HEK293 (cell line): ENCODE measurements at regions not wholly inside any gene's neighbourhood (a gene's known extent, or its start where the extent isn't known, plus 50 kb on each side); places are given as distances from the start of the nearest gene placed in this dataset.

ENCODE experiments used
- CTCF ChIA-PET: fragments of 350-600 bp; formaldehyde crosslinking; extraction: SDS; loops from one replicate; lab custom pipeline; 2021; ENCODE audit warnings: antibody characterized with exemption; lab: Yijun Ruan, JAX
- POLR2A ChIA-PET: fragments of 300-600 bp; formaldehyde crosslinking; extraction: SDS; loops from one replicate; lab custom pipeline; 2020; ENCODE audit warnings: antibody characterized with exemption, inconsistent platforms; lab: Yijun Ruan, JAX
- H3K27ac ChIP-seq: fragments of 200-500 bp; sonication (Bioruptor generic); 2 replicates; pipeline ENCODE4 v1.5.1; 2014; ENCODE audit warnings: low read depth, low read length, control low read depth, inconsistent platforms; ENCODE audit errors: extremely low read depth
- H3K36me3 ChIP-seq, 2 experiments: fragments of 200-500 bp in 1 of 2; sonication (Bioruptor generic) in 1 of 2; 1 replicate in 1 of 2; 2 replicates in 1 of 2; pipeline ENCODE4 v1.5.1; 2014 to 2017; ENCODE audit warnings: inconsistent platforms in 2 of 2, low read length in 2 of 2; ENCODE audit not compliant: control insufficient read depth in 2 of 2, insufficient read depth in 1 of 2
- H3K4me1 ChIP-seq: fragments of 200-500 bp; sonication (Bioruptor generic); 2 replicates; pipeline ENCODE4 v1.5.1; 2014; ENCODE audit warnings: mild to moderate bottlenecking, low read length, inconsistent platforms; ENCODE audit not compliant: control insufficient read depth, insufficient read depth
- H3K4me3 ChIP-seq: 2 replicates; pipeline ENCODE4 v1.5.1; 2011; ENCODE audit warnings: low read depth, mild to moderate bottlenecking, control low read depth, low read length, moderate library complexity
- H3K9me3 ChIP-seq: fragments of 200-500 bp; sonication (Bioruptor generic); 2 replicates; pipeline ENCODE4 v1.5.1; 2014; ENCODE audit warnings: low read depth, low read length, inconsistent platforms; ENCODE audit not compliant: control insufficient read depth, insufficient read depth
- KLF1 ChIP-seq: fragments of 450-650 bp; formaldehyde crosslinking; IDR thresholded peaks from 2 replicates; pipeline ENCODE4 v1.5.1; 2016; ENCODE audit warnings: missing biosample characterization, missing genetic modification characterization
- KLF7 ChIP-seq: fragments of 450-650 bp; formaldehyde crosslinking; IDR thresholded peaks from 2 replicates; pipeline ENCODE4 v1.5.1; 2016; ENCODE audit warnings: missing biosample characterization, missing genetic modification characterization, borderline replicate concordance
- KLF9 ChIP-seq: fragments of 450-650 bp; formaldehyde crosslinking; IDR thresholded peaks from 2 replicates; pipeline ENCODE4 v1.5.1; 2016; ENCODE audit warnings: missing biosample characterization, missing genetic modification characterization, low read depth
- OVOL3 ChIP-seq: fragments of 450-650 bp; formaldehyde crosslinking; IDR thresholded peaks from 2 replicates; pipeline ENCODE4 v1.5.1; 2016; ENCODE audit warnings: missing biosample characterization, missing genetic modification characterization
- ZEB2 ChIP-seq: fragments of 450-650 bp; formaldehyde crosslinking; IDR thresholded peaks from 2 replicates; pipeline ENCODE4 v1.5.1; 2016; ENCODE audit warnings: missing biosample characterization, missing genetic modification characterization
- ZNF146 ChIP-seq: fragments of 450-650 bp; formaldehyde crosslinking; IDR thresholded peaks from 2 replicates; pipeline ENCODE4 v1.5.1; 2016; ENCODE audit warnings: missing biosample characterization, missing genetic modification characterization
- ZNF157 ChIP-seq: fragments of 450-650 bp; formaldehyde crosslinking; IDR thresholded peaks from 2 replicates; pipeline ENCODE4 v1.5.1; 2016; ENCODE audit warnings: missing biosample characterization, missing genetic modification characterization
- ZNF19 ChIP-seq: fragments of 450-650 bp; formaldehyde crosslinking; IDR thresholded peaks from 2 replicates; pipeline ENCODE4; 2016; ENCODE audit warnings: missing biosample characterization, missing genetic modification characterization, low read depth
- ZNF214 ChIP-seq: fragments of 450-650 bp; formaldehyde crosslinking; IDR thresholded peaks from 2 replicates; pipeline ENCODE4 v1.5.1; 2017; ENCODE audit warnings: missing biosample characterization, mild to moderate bottlenecking, missing genetic modification characterization, borderline replicate concordance
- ZNF292 ChIP-seq: fragments of 450-650 bp; formaldehyde crosslinking; IDR thresholded peaks from 2 replicates; pipeline ENCODE4 v1.5.1; 2016; ENCODE audit warnings: low read depth, missing biosample characterization, missing genetic modification characterization, borderline replicate concordance
- ZNF391 ChIP-seq: fragments of 450-650 bp; formaldehyde crosslinking; IDR thresholded peaks from 2 replicates; pipeline ENCODE4 v1.5.1; 2016; ENCODE audit warnings: low read depth, missing biosample characterization, missing genetic modification characterization, borderline replicate concordance
- ZNF394 ChIP-seq: fragments of 450-650 bp; formaldehyde crosslinking; IDR thresholded peaks from 2 replicates; pipeline ENCODE4 v1.5.1; 2016; ENCODE audit warnings: missing biosample characterization, missing genetic modification characterization, mild to moderate bottlenecking, moderate library complexity, borderline replicate concordance
- ZNF416 ChIP-seq: fragments of 450-650 bp; formaldehyde crosslinking; IDR thresholded peaks from 2 replicates; pipeline ENCODE4 v1.5.1; 2016; ENCODE audit warnings: missing biosample characterization, missing genetic modification characterization
- ZNF558 ChIP-seq: fragments of 450-650 bp; formaldehyde crosslinking; IDR thresholded peaks from 2 replicates; pipeline ENCODE4 v1.5.1; 2016; ENCODE audit warnings: missing biosample characterization, missing genetic modification characterization
- ZNF561 ChIP-seq: fragments of 450-650 bp; IDR thresholded peaks from 2 replicates; pipeline ENCODE4 v1.5.1; 2018; ENCODE audit warnings: missing biosample characterization, missing genetic modification characterization, borderline replicate concordance
- ZNF629 ChIP-seq: fragments of 450-650 bp; formaldehyde crosslinking; IDR thresholded peaks from 2 replicates; pipeline ENCODE4 v1.5.1; 2017; ENCODE audit warnings: missing biosample characterization, missing genetic modification characterization
- ZNF670 ChIP-seq: fragments of 450-650 bp; formaldehyde crosslinking; IDR thresholded peaks from 2 replicates; pipeline ENCODE4 v1.5.1; 2016; ENCODE audit warnings: missing biosample characterization, missing genetic modification characterization, low read depth
- ZNF76 ChIP-seq: fragments of 450-650 bp; formaldehyde crosslinking; IDR thresholded peaks from 2 replicates; pipeline ENCODE4; 2016; ENCODE audit warnings: low read depth, missing biosample characterization, missing genetic modification characterization, borderline replicate concordance
- ZNF776 ChIP-seq: fragments of 450-650 bp; formaldehyde crosslinking; IDR thresholded peaks from 2 replicates; pipeline ENCODE4 v1.5.0; 2017; ENCODE audit warnings: missing biosample characterization, missing genetic modification characterization, borderline replicate concordance
- ZNF785 ChIP-seq: fragments of 450-650 bp; formaldehyde crosslinking; IDR thresholded peaks from 2 replicates; pipeline ENCODE4 v1.5.1; 2016; ENCODE audit warnings: missing biosample characterization, missing genetic modification characterization
- ZNF837 ChIP-seq: fragments of 450-650 bp; formaldehyde crosslinking; IDR thresholded peaks from 2 replicates; pipeline ENCODE4 v1.5.1; 2016; ENCODE audit warnings: missing biosample characterization, missing genetic modification characterization
- TF ChIP-seq, protein P1 (sequence below): fragments of 450-650 bp; formaldehyde crosslinking; IDR thresholded peaks from 2 replicates; pipeline ENCODE4 v1.5.1; 2016; ENCODE audit warnings: missing biosample characterization, missing genetic modification characterization
- TF ChIP-seq, protein P2 (sequence below): fragments of 450-650 bp; formaldehyde crosslinking; IDR thresholded peaks from 2 replicates; pipeline ENCODE4 v1.5.1; 2016; ENCODE audit warnings: missing biosample characterization, missing genetic modification characterization
- TF ChIP-seq, protein P3 (sequence below): fragments of 450-650 bp; formaldehyde crosslinking; IDR thresholded peaks from 2 replicates; pipeline ENCODE4 v1.5.1; 2016; ENCODE audit warnings: missing biosample characterization, missing genetic modification characterization
- TF ChIP-seq, protein P4 (sequence below): fragments of 450-650 bp; formaldehyde crosslinking; IDR thresholded peaks from 2 replicates; pipeline ENCODE4 v1.5.1; 2016; ENCODE audit warnings: missing biosample characterization, missing genetic modification characterization
- TF ChIP-seq, protein P5 (sequence below): fragments of 450-650 bp; formaldehyde crosslinking; IDR thresholded peaks from 2 replicates; pipeline ENCODE4 v1.5.1; 2016; ENCODE audit warnings: missing biosample characterization, missing genetic modification characterization

DNA sequence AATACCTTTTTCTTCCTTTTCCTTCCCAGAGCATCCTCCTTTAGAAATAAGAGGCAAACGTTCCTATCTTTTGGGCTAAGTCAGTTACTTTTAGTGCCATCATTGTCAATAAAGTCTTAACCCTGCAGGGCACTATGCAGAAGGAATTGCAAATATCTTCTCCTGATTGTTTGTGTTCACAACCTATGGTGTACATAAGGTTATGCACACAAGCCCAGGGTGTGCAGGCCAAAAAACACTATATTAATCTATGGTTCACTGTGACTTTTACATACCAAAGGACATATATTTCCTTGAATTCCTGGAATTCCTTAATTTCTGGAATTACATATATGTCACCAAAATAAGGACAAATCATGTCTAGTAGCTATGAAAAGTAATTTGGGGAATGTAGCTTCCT is 493.5 kb downstream of the MTRR start (continued):
- no peak for TF ChIP-seq ZNF629
- TF ChIP-seq ZNF416 (tag by site-specific recombination): no peak

DNA sequence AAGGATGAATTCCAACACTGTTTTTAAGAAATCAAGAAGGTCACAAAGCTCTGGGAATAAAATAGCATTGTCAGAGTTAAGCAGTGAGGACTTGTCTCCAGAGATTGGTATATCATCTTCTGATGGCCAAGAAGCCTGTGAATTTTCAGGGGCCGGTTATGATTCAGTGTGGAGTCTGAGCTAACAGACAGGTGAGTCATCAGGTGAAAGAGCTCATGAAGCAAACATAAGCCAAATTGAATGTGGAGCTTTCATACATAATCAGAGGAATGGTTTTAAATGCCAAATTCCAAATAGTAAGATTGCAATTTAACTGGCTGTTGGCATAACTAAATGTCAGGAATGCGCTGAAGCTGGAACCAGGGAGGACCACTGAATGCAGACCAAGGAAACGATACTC is 494.2 kb downstream of the MTRR start:
- Histone ChIP-seq H3K4me3 (no peak overlapping the region), H3K4me1 (no peaks in the 10 kb centered on the region), H3K9me3 (no peaks in the 10 kb centered on the region), H3K36me3 (no peaks in the 10 kb centered on the region), H3K27ac (no peak overlapping the region)
- no peak for TF ChIP-seq ZNF292 (tag by site-specific recombination)
- no peak for TF ChIP-seq ZNF837 (tag by site-specific recombination)
- TF ChIP-seq ZNF391: no peak
- TF ChIP-seq ZNF76: no peak
- TF ChIP-seq ZNF785 (tag by site-specific recombination): no peak
- no peak for TF ChIP-seq ZNF146 (tag by site-specific recombination)
- no peak for TF ChIP-seq ZNF561 (tag by site-specific recombination)
- TF ChIP-seq, protein P1, sequence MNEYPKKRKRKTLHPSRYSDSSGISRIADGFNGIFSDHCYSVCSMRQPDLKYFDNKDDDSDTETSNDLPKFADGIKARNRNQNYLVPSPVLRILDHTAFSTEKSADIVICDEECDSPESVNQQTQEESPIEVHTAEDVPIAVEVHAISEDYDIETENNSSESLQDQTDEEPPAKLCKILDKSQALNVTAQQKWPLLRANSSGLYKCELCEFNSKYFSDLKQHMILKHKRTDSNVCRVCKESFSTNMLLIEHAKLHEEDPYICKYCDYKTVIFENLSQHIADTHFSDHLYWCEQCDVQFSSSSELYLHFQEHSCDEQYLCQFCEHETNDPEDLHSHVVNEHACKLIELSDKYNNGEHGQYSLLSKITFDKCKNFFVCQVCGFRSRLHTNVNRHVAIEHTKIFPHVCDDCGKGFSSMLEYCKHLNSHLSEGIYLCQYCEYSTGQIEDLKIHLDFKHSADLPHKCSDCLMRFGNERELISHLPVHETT (tag by site-specific recombination): no peak
- no peak for TF ChIP-seq OVOL3 (tag by site-specific recombination)
- TF ChIP-seq, protein P2, sequence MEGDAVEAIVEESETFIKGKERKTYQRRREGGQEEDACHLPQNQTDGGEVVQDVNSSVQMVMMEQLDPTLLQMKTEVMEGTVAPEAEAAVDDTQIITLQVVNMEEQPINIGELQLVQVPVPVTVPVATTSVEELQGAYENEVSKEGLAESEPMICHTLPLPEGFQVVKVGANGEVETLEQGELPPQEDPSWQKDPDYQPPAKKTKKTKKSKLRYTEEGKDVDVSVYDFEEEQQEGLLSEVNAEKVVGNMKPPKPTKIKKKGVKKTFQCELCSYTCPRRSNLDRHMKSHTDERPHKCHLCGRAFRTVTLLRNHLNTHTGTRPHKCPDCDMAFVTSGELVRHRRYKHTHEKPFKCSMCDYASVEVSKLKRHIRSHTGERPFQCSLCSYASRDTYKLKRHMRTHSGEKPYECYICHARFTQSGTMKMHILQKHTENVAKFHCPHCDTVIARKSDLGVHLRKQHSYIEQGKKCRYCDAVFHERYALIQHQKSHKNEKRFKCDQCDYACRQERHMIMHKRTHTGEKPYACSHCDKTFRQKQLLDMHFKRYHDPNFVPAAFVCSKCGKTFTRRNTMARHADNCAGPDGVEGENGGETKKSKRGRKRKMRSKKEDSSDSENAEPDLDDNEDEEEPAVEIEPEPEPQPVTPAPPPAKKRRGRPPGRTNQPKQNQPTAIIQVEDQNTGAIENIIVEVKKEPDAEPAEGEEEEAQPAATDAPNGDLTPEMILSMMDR (tag by site-specific recombination): no peak
- TF ChIP-seq, protein P3, sequence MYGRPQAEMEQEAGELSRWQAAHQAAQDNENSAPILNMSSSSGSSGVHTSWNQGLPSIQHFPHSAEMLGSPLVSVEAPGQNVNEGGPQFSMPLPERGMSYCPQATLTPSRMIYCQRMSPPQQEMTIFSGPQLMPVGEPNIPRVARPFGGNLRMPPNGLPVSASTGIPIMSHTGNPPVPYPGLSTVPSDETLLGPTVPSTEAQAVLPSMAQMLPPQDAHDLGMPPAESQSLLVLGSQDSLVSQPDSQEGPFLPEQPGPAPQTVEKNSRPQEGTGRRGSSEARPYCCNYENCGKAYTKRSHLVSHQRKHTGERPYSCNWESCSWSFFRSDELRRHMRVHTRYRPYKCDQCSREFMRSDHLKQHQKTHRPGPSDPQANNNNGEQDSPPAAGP (tag by site-specific recombination): no peak
- TF ChIP-seq, protein P4, sequence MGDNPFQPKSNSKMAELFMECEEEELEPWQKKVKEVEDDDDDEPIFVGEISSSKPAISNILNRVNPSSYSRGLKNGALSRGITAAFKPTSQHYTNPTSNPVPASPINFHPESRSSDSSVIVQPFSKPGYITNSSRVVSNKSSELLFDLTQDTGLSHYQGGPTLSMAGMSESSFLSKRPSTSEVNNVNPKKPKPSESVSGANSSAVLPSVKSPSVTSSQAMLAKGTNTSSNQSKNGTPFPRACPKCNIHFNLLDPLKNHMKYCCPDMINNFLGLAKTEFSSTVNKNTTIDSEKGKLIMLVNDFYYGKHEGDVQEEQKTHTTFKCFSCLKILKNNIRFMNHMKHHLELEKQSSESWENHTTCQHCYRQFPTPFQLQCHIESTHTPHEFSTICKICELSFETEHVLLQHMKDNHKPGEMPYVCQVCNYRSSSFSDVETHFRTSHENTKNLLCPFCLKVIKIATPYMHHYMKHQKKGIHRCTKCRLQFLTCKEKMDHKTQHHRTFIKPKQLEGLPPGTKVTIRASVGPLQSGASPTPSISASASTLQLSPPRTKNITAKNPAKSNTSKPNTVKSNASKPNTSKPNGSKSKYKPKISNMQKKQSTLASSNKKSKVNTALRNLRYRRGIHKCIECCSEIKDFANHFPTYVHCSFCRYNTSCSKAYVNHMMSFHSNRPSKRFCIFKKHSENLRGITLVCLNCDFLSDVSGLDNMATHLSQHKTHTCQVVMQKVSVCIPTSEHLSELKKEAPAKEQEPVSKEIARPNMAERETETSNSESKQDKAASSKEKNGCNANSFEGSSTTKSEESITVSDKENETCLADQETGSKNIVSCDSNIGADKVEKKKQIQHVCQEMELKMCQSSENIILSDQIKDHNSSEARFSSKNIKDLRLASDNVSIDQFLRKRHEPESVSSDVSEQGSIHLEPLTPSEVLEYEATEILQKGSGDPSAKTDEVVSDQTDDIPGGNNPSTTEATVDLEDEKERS (tag by site-specific recombination): no peak
- POLR2A ChIA-PET: no interaction called here
- CTCF ChIA-PET: no interaction called here

DNA sequence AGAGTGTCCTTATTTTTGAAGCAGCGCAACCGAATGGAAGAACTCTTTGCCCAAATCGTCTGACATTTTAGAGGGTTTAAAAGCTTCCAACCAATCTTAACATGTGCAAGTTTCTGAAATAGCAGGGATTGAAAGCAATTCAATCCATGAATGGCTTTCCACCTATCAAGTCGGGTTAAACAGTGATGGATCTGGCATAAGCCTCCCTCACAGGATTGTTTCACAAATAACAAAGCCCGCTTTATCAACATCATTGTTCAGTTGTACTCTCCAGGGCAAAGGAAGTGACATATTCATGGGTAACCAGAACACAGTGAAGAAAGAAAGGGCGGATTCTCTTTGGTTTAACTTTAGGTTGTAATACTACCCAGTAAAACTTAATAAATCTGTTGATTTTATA is 497.3 kb downstream of the MTRR start:
- H3K4me1 ChIP-seq: no peaks in the 10 kb centered on the region
- TF ChIP-seq KLF7 (tag by site-specific recombination): no peak
- TF ChIP-seq ZNF214 (tag by site-specific recombination): no peak
- no peak for TF ChIP-seq ZNF558 (tag by site-specific recombination)
- no peak for TF ChIP-seq KLF9
- TF ChIP-seq ZNF776 (tag by site-specific recombination): no peak
- TF ChIP-seq ZNF19 (tag by site-specific recombination): no peak
- no peak for TF ChIP-seq ZEB2 (tag by site-specific recombination)
- TF ChIP-seq, protein P5, sequence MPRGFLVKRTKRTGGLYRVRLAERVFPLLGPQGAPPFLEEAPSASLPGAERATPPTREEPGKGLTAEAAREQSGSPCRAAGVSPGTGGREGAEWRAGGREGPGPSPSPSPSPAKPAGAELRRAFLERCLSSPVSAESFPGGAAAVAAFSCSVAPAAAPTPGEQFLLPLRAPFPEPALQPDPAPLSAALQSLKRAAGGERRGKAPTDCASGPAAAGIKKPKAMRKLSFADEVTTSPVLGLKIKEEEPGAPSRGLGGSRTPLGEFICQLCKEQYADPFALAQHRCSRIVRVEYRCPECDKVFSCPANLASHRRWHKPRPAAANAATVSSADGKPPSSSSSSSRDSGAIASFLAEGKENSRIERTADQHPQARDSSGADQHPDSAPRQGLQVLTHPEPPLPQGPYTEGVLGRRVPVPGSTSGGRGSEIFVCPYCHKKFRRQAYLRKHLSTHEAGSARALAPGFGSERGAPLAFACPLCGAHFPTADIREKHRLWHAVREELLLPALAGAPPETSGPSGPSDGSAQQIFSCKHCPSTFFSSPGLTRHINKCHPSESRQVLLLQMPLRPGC: no peak
- TF ChIP-seq KLF1 (tag by site-specific recombination): no peak
- no peak for TF ChIP-seq ZNF670 (tag by site-specific recombination)
- no peak for TF ChIP-seq ZNF394 (tag by site-specific recombination)
- TF ChIP-seq ZNF157 (tag by site-specific recombination): no peak
- TF ChIP-seq, all 188 proteins: peak for 0
- ChIA-PET POLR2A (no interaction called here), CTCF (no interaction called here)
- Histone ChIP-seq H3K27ac (no peak overlapping the region), H3K9me3 (no peaks in the 10 kb centered on the region), H3K36me3 (no peaks in the 10 kb centered on the region), H3K4me3 (no peak overlapping the region)
